Hematopoietic multipotent progenitor cell (in vitro differentiated cells): ENCODE measurements at regions not wholly inside any gene's neighbourhood (a gene's known extent, or its start where the extent isn't known, plus 50 kb on each side); places are given as distances from the start of the nearest gene placed in this dataset.

Experiments
- DNase-seq, 3 donors: peaks; one replicate each; pipeline ENCODE4 v3.0.0-alpha.2; 2011 to 2015; ENCODE audit warnings: low read depth in 2 of 3, low spot score in 2 of 3

DNA sequence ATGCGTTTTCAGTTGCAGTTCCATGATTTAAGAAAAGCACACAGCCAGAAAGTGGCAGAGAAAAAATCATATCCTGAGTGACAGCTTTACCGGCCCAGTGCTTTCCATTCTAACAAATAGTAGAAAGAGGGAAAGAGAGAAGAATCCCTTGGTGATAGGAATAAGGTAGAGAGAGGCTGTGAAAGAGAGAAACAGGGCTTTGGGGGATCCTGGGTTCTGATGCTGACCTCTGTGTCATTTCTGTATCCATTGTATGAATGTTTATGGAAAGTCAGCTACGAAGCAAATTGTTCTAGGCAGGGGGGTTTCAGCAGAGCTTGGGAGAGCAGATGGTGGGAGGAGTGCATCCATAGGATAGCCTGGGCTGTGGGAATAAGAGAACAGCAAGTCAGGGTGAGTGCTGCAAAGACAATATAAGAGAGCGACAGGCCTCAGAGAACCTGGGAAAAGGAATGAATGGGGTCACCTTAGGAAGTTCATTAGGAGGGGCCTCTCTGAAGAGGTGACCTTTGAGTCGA is 203.4 kb upstream of the TNP1 start:
- DNase-seq: no peak

- DNase-seq: no peak
Measured at GRCh38 chr2:217062768-217063167, 202.9 kb upstream of the TNP1 start.

- no peak for DNase-seq
Measured at GRCh38 chr2:217061916-217062505, 202.1 kb upstream of the TNP1 start.

- no peak for DNase-seq
Measured at GRCh38 chr2:217060951-217061547, 201.2 kb upstream of the TNP1 start.

DNA sequence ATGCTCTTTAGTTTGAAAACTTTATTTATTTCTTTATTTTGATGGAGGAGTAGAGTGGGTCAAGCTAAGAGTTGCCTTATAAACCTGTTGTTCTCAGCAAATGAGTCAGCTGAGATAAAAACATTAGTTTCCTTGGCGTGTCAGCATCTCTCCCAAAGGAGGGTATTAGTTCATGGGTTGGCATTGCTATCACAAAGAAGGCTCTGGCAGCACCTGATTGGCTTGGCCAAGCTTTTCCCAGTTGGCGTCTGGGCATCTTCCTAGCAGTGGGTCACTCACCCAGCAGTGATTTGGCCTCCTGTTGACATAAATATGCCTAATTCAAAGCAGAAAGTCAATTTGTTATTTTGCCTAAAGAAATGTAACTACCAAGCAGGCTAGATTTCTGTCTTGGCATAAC is 200.7 kb upstream of the TNP1 start:
- DNase-seq: no peak

- DNase-seq: no peak
Measured at GRCh38 chr2:217058791-217059755, 199.2 kb upstream of the TNP1 start.

DNA sequence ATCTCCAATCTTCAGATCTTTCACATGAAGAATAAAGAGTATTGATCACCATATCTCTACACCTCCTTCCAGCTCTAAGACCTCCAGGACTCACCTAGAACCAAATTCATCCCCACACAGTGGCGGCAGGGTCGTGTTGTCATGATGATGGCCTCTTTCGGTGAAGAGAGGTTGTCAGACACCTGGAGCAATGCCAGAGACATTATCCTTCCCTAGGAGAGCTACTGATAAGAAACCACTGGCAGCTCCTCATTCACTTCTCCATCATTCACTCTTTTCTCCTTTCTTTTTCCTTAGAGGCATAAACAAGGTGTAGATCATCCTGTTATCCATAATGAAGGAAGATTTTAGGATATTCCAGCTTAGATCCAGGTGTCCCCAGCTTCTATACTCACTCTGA is 197.9 kb upstream of the TNP1 start:
- no peak for DNase-seq

DNA sequence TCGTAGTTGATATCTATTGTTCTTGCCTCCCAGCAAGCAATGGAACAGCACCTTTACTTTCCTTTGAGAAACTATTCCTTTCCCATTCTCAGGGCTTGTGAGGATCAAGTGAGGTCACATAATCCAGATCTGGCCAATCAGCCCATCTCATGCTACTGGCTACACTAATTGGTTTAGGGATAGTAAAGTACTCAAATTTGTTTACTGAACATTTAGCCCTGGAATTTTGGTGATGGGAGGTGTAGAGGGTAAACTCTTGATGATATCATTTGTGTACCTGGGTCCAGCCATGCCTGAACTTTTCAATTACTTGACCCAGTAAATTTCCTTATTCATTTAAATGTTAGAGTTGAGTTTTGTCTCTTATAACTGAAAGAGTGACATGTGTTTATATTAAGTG is 195.8 kb upstream of the TNP1 start:
- DNase-seq: no peak

DNA sequence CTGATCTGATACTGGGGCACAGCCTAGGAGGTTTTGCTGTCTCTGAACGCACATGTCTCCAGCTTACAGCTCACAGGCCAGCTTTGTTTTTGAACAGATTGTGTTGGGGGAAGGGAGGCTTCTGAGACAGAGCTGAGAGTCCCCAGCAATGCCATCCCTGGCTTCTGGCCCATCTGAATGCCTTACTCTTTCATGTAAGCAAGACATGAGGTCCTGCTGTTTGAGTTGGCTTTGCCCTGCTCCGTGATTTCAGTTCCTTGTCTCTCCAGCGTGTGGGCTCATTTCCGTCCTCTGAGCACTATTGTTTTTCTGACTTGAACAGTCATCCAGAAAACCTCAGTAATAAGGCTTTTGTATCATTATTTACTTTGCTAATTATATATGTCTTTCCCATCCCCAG is 194.9 kb upstream of the TNP1 start:
- DNase-seq: no peak

DNA sequence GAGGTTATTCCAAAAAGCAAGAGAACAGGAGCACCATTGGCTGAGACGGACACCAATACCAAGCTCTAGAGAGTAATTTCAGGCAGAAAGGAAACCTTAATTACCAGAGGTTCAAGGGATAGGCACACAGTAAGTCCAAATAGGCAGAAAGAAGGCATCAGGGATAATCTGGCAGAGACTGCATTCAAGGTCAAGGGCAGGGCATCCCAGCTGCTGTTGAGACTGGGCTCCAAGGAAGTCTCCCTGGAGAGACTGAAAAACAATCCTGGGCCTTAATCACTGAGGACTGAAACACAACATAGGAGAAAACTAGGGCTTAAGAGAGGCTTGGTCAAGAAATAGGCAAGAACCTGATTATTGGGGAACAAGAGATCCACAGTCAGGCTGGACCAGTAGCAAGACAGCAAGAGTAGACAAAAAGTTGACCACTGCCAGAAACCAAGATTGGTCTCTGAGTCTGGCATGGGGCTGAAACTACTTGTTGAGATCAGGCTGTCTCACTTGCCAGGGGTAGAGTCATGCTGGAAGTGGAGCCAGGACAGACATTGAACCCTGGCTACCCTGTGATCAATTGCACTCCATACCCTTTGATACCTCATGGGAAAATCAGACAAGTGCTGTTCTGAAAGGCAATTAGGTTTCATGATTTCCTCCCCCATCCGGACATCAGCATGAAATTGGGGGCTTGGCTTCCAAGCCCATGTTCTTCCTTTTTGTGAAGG is 193.2 kb upstream of the TNP1 start:
- no peak for DNase-seq

DNA sequence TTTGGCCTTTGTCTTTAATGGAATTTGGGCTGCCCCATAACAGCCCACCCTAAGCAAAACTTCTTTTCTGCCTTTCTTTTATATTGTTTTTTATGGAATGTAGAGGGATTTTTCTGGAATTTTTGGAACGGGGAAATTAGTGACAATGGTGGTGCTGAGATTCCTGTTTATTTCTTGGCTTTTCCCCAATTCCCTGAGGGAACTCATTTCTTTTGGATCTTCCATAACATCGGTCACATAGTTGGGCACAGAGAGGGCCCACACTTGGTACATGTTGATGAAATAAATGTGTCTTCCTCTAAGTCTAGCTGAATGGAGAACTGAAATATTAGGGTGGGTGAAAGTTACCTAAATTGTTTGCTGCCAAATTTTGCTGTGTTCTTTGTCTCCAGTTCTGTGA is 191.6 kb upstream of the TNP1 start:
- DNase-seq: no peak

DNA sequence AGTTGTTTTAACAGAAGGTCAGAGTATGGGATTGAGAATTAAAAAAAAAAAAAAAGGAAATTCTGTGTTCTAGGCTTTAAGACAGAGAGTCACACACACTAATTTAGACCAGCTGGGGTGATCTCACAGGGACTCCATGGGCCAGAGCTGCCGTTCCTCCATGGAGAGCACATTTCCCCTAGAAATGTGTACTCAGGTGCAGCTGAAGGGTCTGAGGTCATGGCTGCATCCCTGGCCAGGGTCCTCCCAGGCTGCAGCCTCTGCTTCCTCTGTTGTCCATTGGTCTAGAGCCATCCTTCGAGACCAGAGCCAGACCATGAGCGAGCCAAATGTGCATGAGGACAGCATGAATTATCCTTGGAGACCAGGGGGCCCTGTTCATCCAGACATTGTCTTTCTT is 190.1 kb upstream of the TNP1 start:
- no peak for DNase-seq

DNA sequence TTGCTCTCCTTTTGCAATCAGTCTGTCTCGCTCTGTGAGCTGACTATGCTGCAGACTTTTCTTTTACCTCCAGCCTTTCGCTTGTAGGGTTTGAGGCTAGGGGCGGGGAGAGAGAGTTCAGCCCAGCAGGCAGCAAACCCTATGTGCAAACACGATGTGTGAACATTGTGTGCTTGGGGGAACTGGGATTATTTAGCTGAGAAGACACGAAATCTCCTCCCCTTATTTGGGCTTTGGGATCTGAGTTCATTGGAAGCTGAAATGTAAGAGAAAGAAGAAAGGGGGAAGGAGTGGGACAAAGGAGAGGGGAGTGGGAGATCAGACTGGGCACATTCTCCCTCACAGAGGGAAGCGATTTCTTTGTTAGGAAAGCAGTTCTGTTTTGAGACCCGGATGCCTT is 189.6 kb upstream of the TNP1 start:
- no peak for DNase-seq

- no peak for DNase-seq
Measured at GRCh38 chr2:217048730-217049129, 188.9 kb upstream of the TNP1 start.

GRCh38 chr2:217047631-217048030 is 187.8 kb upstream of the TNP1 start:
- no peak for DNase-seq

GRCh38 chr2:217047209-217047608 is 187.3 kb upstream of the TNP1 start:
- no peak for DNase-seq

DNA sequence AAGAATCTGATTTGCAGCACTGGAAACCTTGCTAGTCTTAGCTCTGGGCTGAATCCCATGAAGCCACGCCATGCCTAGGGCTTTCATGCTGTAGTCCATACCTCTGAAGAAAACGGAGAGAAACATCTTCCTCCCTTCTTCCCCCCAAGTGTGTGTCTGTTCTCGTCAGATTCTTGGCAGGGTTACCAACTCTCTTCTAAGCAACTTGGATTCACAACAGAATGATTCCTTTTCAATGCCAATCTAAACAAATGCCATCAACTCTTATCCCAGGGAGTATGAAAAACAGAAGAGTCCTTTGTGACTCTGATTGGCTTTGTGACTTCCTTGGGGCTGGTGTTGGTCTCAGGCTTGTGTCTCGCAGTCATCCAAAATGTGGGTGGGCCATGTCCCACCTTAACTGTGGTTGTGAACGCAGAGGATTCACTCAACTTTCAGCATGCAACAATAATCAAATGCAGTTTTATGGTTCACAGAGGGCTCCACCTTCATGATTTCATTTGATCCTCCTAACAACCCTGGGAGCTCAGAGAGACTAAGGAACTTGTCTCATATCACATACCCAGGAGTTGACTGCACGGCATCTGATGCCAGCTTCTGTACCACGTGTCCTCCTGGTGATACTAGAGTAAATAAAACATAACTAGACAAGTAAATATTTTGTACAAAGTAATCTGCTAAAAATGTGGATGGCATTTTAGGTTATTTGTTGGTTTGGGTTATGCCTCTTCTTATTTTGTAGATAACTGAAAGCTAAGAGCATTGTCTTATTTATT is 186.0 kb upstream of the TNP1 start:
- DNase-seq: no peak

- no peak for DNase-seq
Measured at GRCh38 chr2:217040099-217040498, 180.2 kb upstream of the TNP1 start.

- no peak for DNase-seq
Measured at GRCh38 chr2:217038001-217038400, 178.1 kb upstream of the TNP1 start.

DNA sequence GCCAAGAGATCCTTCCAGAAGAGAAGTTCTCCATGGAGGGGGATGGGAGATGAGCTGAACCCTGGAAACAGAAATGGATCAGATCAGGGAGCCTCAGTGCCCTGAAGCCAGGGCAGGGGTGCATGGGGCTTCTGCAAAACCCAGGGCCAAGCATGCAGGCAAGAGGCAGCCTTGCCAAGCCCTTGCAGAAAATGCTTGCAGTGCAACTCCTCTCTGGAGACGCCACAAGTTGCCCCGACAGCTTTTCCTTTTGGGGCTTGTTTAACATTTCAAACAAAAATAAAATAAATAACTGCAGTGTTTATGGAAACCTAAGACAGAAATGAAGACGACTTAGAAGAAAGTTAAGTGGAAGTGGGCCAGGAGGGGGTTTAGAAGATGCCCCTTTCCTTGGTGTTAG is 177.5 kb upstream of the TNP1 start:
- no peak for DNase-seq
